ENCODE measurements at regions not wholly inside any gene's neighbourhood (a gene's known extent, or its start where the extent isn't known, plus 50 kb on each side); places are given as distances from the start of the nearest gene placed in this dataset.
"Not testable (repeated sequence)": the region's sequence is repeated elsewhere in the genome, so short reads cannot be mapped to it uniquely, and the experiment has no call there.

- H3K27me3 Mint-ChIP-seq (ENCODE audit: low read depth, unreplicated experiment); H3K79me2 ChIP-seq (ENCODE audit: insufficient read depth, low read length); H4K20me1 ChIP-seq (ENCODE audit: insufficient read depth, low read length); FAIRE-seq; H3K9me3 Mint-ChIP-seq (ENCODE audit: unreplicated experiment); H3K4me3 Mint-ChIP-seq (ENCODE audit: unreplicated experiment); H3K9ac ChIP-seq (ENCODE audit: low read length); H3K4me1 Mint-ChIP-seq (ENCODE audit: low read depth, unreplicated experiment); H3K4me1 ChIP-seq (ENCODE audit: insufficient read depth, low read length); H3K27ac Mint-ChIP-seq (ENCODE audit: unreplicated experiment); H3K36me3 ChIP-seq (ENCODE audit: insufficient read depth, low read length); H3K36me3 Mint-ChIP-seq (ENCODE audit: low read depth, unreplicated experiment); H3K4me2 ChIP-seq (ENCODE audit: low read length); H3K4me3 ChIP-seq (ENCODE audit: insufficient read depth, low read depth, low read length); H3K27ac ChIP-seq (ENCODE audit: low read depth, low read length); H2AFZ ChIP-seq (ENCODE audit: low read depth, low read length); DNase-seq (ENCODE audit: low read depth); H3K9me3 ChIP-seq (ENCODE audit: insufficient read depth, low read depth, low read length); H3K27me3 ChIP-seq (ENCODE audit: insufficient read depth, low read length): not testable (repeated sequence)
These were observed 197.4 kb downstream of the TMEM121 start for GRCh38 chr14:105723776-105724175.

GRCh38 chr14:105729825-105730368, 203.5 kb downstream of the TMEM121 start:
- not testable (repeated sequence) for H3K4me1 ChIP-seq (ENCODE audit: insufficient read depth, low read length); FAIRE-seq; H3K27ac ChIP-seq (ENCODE audit: low read depth, low read length); H3K27me3 ChIP-seq (ENCODE audit: insufficient read depth, low read length); H3K36me3 Mint-ChIP-seq (ENCODE audit: low read depth, unreplicated experiment); H3K9me3 ChIP-seq (ENCODE audit: insufficient read depth, low read depth, low read length); H3K36me3 ChIP-seq (ENCODE audit: insufficient read depth, low read length); H3K79me2 ChIP-seq (ENCODE audit: insufficient read depth, low read length); H2AFZ ChIP-seq (ENCODE audit: low read depth, low read length); DNase-seq (ENCODE audit: low read depth); H4K20me1 ChIP-seq (ENCODE audit: insufficient read depth, low read length); H3K4me3 Mint-ChIP-seq (ENCODE audit: unreplicated experiment); H3K4me2 ChIP-seq (ENCODE audit: low read length); H3K27ac Mint-ChIP-seq (ENCODE audit: unreplicated experiment); H3K4me3 ChIP-seq (ENCODE audit: insufficient read depth, low read depth, low read length); H3K4me1 Mint-ChIP-seq (ENCODE audit: low read depth, unreplicated experiment); H3K27me3 Mint-ChIP-seq (ENCODE audit: low read depth, unreplicated experiment); H3K9ac ChIP-seq (ENCODE audit: low read length)
- peaks cover 27% of the 10 kb centered on the region for H3K9me3 Mint-ChIP-seq (ENCODE audit: unreplicated experiment)

DNA sequence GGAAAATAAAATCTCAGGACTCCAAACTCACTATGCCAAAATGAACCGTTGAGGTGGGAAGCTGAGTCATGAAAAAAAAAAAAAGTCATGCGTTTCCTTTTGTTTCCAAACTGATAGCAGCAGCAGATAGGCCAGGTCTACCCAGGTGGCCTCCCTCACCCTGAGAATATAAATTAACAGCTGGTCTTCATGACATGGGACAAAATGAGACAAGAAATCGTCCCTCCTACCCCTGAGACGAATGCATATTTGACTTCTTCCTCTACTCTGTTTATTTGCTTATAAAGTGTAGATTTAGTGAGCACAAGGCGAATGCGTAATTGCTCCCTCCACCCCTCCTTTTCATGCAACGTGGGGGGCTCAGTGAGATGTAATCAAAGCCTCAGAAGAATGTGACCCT, 204.3 kb downstream of the TMEM121 start:
- not testable (repeated sequence) for H2AFZ ChIP-seq (ENCODE audit: low read depth, low read length); H3K27me3 ChIP-seq (ENCODE audit: insufficient read depth, low read length); H3K4me2 ChIP-seq (ENCODE audit: low read length); H3K4me3 Mint-ChIP-seq (ENCODE audit: unreplicated experiment); H3K27ac Mint-ChIP-seq (ENCODE audit: unreplicated experiment); H3K79me2 ChIP-seq (ENCODE audit: insufficient read depth, low read length); H4K20me1 ChIP-seq (ENCODE audit: insufficient read depth, low read length); H3K27ac ChIP-seq (ENCODE audit: low read depth, low read length); H3K9me3 ChIP-seq (ENCODE audit: insufficient read depth, low read depth, low read length); H3K4me1 ChIP-seq (ENCODE audit: insufficient read depth, low read length); H3K9ac ChIP-seq (ENCODE audit: low read length); DNase-seq (ENCODE audit: low read depth); H3K4me1 Mint-ChIP-seq (ENCODE audit: low read depth, unreplicated experiment); H3K36me3 ChIP-seq (ENCODE audit: insufficient read depth, low read length); H3K36me3 Mint-ChIP-seq (ENCODE audit: low read depth, unreplicated experiment); FAIRE-seq; H3K4me3 ChIP-seq (ENCODE audit: insufficient read depth, low read depth, low read length); H3K27me3 Mint-ChIP-seq (ENCODE audit: low read depth, unreplicated experiment)
- peaks cover 27% of the 10 kb centered on the region for H3K9me3 Mint-ChIP-seq (ENCODE audit: unreplicated experiment)

DNA sequence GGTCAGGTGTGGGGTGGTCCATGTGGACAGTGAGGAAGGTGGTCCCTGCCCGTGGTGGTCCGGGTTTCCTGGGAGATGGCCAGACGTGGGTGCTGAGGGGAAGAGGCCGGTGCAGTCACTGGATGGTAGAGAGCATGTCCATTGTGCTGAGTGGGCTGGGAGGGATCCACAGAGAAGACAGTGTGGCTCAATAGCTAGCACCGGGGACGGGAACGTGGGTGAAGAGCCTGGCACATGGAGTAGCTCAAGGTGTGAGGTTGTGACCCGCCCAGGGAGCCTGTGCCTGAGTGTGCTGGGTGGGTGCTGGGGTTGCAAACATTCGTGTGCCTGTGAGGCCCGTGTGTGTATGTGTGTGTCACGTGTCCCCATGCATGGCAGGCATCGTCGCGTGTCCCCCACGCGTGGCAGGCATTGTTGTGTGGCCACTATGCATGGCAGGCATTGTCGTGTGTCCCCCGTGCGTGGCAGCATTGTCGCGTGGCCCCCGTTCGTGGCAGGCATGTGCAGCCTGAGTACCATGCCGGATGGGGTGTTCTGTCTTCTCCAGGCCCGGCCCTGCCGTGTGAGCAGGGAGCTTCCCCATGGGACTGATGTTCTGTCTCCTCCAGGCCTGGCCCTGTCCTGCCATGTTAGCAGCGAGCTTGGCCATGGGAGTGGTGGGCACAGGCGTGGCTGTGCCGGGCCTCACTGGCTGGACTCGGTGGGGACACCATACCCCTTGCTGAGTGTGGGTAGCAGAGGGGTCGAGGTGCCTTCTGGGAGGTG, 205.0 kb downstream of the TMEM121 start:
- not testable (repeated sequence) for H3K27ac ChIP-seq (ENCODE audit: low read depth, low read length); H3K27me3 Mint-ChIP-seq (ENCODE audit: low read depth, unreplicated experiment); H3K9me3 ChIP-seq (ENCODE audit: insufficient read depth, low read depth, low read length); H3K4me3 ChIP-seq (ENCODE audit: insufficient read depth, low read depth, low read length); DNase-seq (ENCODE audit: low read depth); H3K27me3 ChIP-seq (ENCODE audit: insufficient read depth, low read length); H3K4me1 ChIP-seq (ENCODE audit: insufficient read depth, low read length); H4K20me1 ChIP-seq (ENCODE audit: insufficient read depth, low read length); H3K36me3 ChIP-seq (ENCODE audit: insufficient read depth, low read length); H2AFZ ChIP-seq (ENCODE audit: low read depth, low read length); H3K36me3 Mint-ChIP-seq (ENCODE audit: low read depth, unreplicated experiment); H3K27ac Mint-ChIP-seq (ENCODE audit: unreplicated experiment); H3K4me1 Mint-ChIP-seq (ENCODE audit: low read depth, unreplicated experiment); H3K79me2 ChIP-seq (ENCODE audit: insufficient read depth, low read length); H3K9ac ChIP-seq (ENCODE audit: low read length); H3K4me2 ChIP-seq (ENCODE audit: low read length); H3K4me3 Mint-ChIP-seq (ENCODE audit: unreplicated experiment); FAIRE-seq
- H3K9me3 Mint-ChIP-seq (ENCODE audit: unreplicated experiment), result peaks cover 27% of the 10 kb centered on the region
